ENCODE measurements at regions not wholly inside any gene's neighbourhood (a gene's known extent, or its start where the extent isn't known, plus 50 kb on each side); places are given as distances from the start of the nearest gene placed in this dataset.

GRCh38 chr3:5347486-5347885 lies 160.0 kb downstream of the EDEM1 start:
- TF ChIP-seq CTCF (IDR thresholded peaks at IDR 0.05) = no peak
- TF ChIP-seq POLR2A (IDR thresholded peaks at IDR 0.05; ENCODE audit: low read depth) = no peak
- TF ChIP-seq EP300 (IDR thresholded peaks at IDR 0.05) = no peak
- TF ChIP-seq POLR2AphosphoS5 (IDR thresholded peaks at IDR 0.05) = no peak
